RWPE1 (cell line): ENCODE measurements at regions not wholly inside any gene's neighbourhood (a gene's known extent, or its start where the extent isn't known, plus 50 kb on each side); places are given as distances from the start of the nearest gene placed in this dataset.

Experiments used
- CTCF ChIA-PET: fragments of 350-600 bp; sonication (Branson Sonifier 250); formaldehyde crosslinking; extraction: SDS; loops from one replicate; lab custom pipeline; 2021; lab: Yijun Ruan, JAX
- POLR2A ChIA-PET: fragments of 400-600 bp; formaldehyde crosslinking; extraction: SDS; loops from one replicate; lab custom pipeline; 2020; ENCODE audit warnings: antibody characterized with exemption; ENCODE audit not compliant: low non-redundant PET; lab: Yijun Ruan, JAX
- DNase-seq: peaks from one replicate; pipeline ENCODE4 v3.0.0; 2012; ENCODE audit warnings: low spot score
- H3K27ac ChIP-seq: fragments of 450-650 bp; 2 replicates; pipeline ENCODE4 v1.5.1; 2017
- TF ChIP-seq, protein P1 (sequence below): fragments of 450-650 bp; conservative IDR thresholded peaks from 2 replicates; pipeline ENCODE4 v1.5.1; 2017; ENCODE audit warnings: low read depth, mild to moderate bottlenecking

DNA sequence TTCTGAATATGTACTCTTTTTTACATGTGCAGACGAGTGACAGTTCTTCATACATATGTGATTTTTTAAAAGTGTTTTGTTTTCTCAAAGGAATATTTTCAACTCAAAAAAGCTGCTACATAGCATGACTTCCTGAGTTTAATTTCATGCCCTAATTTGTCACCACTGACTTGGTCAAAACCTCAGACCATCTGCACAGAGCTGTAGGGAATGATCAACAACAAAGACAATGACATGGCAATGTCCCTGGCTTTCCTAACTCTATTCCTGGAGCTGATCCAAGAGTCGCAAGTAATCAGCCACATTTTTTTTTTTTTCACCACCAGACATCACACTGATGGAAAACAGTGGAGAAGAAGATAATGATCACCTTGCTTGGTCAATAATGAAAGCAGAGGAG lies 97.7 kb downstream of the TMA16 start:
- DNase-seq = no peak
- CTCF ChIA-PET = interaction anchor here (0.6 kb wide), 1 partner anchor 1171 kb away, joined by 5 read pairs; no protein-coding TSS in a partner anchor
- POLR2A ChIA-PET = no interaction called here

DNA sequence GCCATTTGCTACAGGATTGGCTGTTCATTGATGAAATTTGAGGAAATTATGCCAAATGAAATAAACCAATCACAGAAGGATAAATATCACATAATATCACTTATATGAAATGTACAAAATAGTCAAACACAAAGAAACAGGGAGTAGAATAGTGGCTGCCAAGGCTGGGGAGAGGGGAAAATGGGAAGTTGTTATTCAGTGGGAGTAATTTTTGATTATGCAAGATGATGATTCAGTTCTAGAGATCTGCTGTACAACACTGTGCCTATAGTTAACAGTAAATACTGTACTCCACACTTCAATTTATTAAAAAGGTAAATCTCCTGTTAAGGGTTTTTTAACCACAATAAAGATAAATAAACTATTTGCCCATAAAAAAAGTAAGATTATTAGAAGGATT lies 101.1 kb downstream of the TMA16 start:
- TF ChIP-seq, protein P1, sequence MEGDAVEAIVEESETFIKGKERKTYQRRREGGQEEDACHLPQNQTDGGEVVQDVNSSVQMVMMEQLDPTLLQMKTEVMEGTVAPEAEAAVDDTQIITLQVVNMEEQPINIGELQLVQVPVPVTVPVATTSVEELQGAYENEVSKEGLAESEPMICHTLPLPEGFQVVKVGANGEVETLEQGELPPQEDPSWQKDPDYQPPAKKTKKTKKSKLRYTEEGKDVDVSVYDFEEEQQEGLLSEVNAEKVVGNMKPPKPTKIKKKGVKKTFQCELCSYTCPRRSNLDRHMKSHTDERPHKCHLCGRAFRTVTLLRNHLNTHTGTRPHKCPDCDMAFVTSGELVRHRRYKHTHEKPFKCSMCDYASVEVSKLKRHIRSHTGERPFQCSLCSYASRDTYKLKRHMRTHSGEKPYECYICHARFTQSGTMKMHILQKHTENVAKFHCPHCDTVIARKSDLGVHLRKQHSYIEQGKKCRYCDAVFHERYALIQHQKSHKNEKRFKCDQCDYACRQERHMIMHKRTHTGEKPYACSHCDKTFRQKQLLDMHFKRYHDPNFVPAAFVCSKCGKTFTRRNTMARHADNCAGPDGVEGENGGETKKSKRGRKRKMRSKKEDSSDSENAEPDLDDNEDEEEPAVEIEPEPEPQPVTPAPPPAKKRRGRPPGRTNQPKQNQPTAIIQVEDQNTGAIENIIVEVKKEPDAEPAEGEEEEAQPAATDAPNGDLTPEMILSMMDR = no peak
- POLR2A ChIA-PET = no interaction called here
- DNase-seq = no peak
- H3K27ac ChIP-seq = no peak overlapping the region
- CTCF ChIA-PET = no interaction called here

More for the DNA sequence above, 97.7 kb downstream of the TMA16 start:
- TF ChIP-seq, protein P1 = no peak
- no peak overlapping the region for H3K27ac ChIP-seq

DNA sequence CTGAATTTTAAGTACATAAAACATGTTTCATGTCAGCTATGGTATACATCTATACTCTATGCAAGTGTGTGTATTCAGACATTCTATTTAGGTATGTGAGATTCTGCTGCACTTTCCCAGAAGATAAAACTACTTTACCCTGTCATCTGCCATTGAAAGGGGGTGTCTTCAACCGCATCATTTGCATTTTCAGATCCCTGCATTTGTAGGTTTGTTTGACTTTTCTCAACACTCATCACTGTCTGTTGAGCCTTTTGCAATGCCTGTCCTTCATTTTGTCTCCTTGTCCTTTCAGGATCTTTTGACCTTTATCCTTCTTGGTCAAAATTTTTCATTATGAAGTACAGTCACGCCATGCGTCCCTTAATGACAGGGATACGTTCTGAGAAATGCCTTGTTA lies 103.5 kb downstream of the TMA16 start:
- no peak overlapping the region for H3K27ac ChIP-seq
- TF ChIP-seq, protein P1 = no peak
- ChIA-PET CTCF (no interaction called here), POLR2A (interaction anchor here (0.6 kb wide), 1 partner anchor 133 kb away, joined by 5 read pairs; no protein-coding TSS in a partner anchor)
- DNase-seq = no peak

DNA sequence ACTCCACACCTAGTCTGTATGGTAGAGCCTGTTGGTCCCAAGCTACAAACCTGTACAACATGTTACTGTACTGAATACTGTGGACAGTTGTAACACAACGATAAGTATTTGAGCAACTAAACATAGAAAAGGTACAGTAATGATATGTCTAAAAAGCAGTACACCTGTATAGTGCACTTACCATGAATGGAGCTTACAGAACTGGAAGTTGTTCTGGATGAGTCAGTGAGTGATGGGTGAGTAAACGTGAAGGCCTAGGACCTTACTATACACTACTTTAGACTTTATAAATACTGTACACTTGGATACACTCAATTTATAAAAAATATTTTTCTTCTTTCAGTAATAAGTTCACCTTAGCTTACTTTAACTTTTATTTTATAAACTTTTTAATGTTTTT lies 104.0 kb downstream of the TMA16 start:
- POLR2A ChIA-PET = interaction anchor here (0.6 kb wide), 1 partner anchor 133 kb away, joined by 5 read pairs; no protein-coding TSS in a partner anchor
- no peak overlapping the region for H3K27ac ChIP-seq
- CTCF ChIA-PET = interaction anchor here (0.6 kb wide), 1 partner anchor 53 kb away, joined by 5 read pairs; no protein-coding TSS in a partner anchor
- TF ChIP-seq, protein P1 = no peak
- DNase-seq = no peak

DNA sequence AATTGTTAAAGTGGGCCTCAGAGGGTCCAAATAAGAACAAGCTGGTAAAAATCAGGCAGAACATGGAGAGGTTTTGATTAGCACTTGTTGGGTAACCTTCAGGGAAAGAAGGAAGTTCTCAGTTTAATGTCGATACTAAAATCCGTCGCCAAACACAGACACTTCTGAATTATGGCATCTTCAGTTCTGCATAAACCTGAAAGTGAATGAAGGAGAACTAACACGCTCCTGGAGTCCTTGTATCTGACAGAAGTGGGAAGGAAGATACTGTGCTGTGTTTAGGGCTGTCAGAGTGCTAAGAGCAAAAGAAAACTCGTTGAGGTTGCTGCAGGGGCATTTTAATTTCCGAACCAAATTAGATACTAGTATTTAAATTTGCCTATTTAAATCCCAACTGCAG lies 106.2 kb downstream of the TMA16 start:
- CTCF ChIA-PET = no interaction called here
- POLR2A ChIA-PET = no interaction called here
- no peak for DNase-seq
- TF ChIP-seq, protein P1 = no peak
- no peak overlapping the region for H3K27ac ChIP-seq

DNA sequence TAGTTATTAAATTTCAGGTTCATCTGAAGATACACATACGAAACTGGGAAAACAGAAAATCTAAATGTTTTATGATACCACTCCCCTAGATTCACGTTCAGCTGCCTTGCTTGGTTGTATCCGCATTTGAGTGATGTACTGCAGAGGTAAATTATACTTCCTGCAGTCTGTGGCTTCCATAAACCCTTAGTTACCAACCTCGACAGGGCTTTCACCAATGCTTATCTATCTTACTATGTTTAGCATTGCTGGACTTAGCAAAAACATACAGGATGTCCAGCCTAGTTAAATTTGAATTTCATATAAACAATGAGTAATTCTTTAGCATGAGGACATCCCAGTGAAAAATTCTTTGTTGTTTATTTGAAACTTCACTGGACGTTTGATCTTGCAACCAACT lies 108.8 kb downstream of the TMA16 start:
- DNase-seq = no peak
- no peak overlapping the region for H3K27ac ChIP-seq
- ChIA-PET CTCF (no interaction called here), POLR2A (no interaction called here)
- TF ChIP-seq, protein P1 = no peak
